HFF-Myc (cell line): ENCODE measurements at regions not wholly inside any gene's neighbourhood (a gene's known extent, or its start where the extent isn't known, plus 50 kb on each side); places are given as distances from the start of the nearest gene placed in this dataset.

Source experiments
- DNase-seq: peaks from one replicate; pipeline ENCODE4 v3.0.0-alpha.2; 2011; ENCODE audit warnings: low read depth; ENCODE audit errors: extremely low read depth
- H3K4me3 ChIP-seq: replicated peaks from 2 replicates; pipeline ENCODE4 v1.5.1; 2011; ENCODE audit warnings: low read depth, mild to moderate bottlenecking, control low read depth, low read length
- CTCF ChIP-seq: IDR thresholded peaks from 2 replicates; pipeline ENCODE4 v1.5.1; 2012; ENCODE audit warnings: mild to moderate bottlenecking, low read depth, low read length, control low read depth; ENCODE audit errors: missing control alignments

GRCh38 chr3:110069761-110070160 lies 732.4 kb upstream of the DPPA4 start:
- no peak overlapping the region for H3K4me3 ChIP-seq
- TF ChIP-seq CTCF: no peak
- DNase-seq: no peak

GRCh38 chr3:110070161-110070916 lies 733.0 kb upstream of the DPPA4 start:
- no peak for DNase-seq
- H3K4me3 ChIP-seq: no peak overlapping the region
- TF ChIP-seq CTCF: no peak

GRCh38 chr3:110074095-110074494 lies 736.7 kb upstream of the DPPA4 start:
- DNase-seq: no peak
- TF ChIP-seq CTCF: no peak
- H3K4me3 ChIP-seq: no peak overlapping the region

- DNase-seq: no peak
- no peak overlapping the region for H3K4me3 ChIP-seq
- TF ChIP-seq CTCF: no peak
These were observed 739.7 kb upstream of the DPPA4 start for GRCh38 chr3:110077093-110077492.

- no peak overlapping the region for H3K4me3 ChIP-seq
- TF ChIP-seq CTCF: no peak
- no peak for DNase-seq
These were observed 756.1 kb upstream of the DPPA4 start for GRCh38 chr3:110093411-110093810.

- no peak for TF ChIP-seq CTCF
- no peak for DNase-seq
- no peak overlapping the region for H3K4me3 ChIP-seq
These were observed 756.6 kb upstream of the DPPA4 start for GRCh38 chr3:110093812-110094401.
